GM10248 (cell line): ENCODE measurements at regions not wholly inside any gene's neighbourhood (a gene's known extent, or its start where the extent isn't known, plus 50 kb on each side); places are given as distances from the start of the nearest gene placed in this dataset.

Experiments used
- CTCF ChIA-PET: fragments of 300-600 bp; sonication (Branson Sonifier 250); formaldehyde crosslinking; extraction: SDS; loops from one replicate; lab custom pipeline; 2021; ENCODE audit warnings: antibody characterized with exemption; lab: Yijun Ruan, JAX
- POLR2A ChIA-PET: fragments of 350-650 bp; sonication (Branson Sonifier 250); formaldehyde crosslinking; extraction: SDS; loops from one replicate; lab custom pipeline; 2020; ENCODE audit warnings: antibody characterized with exemption; lab: Yijun Ruan, JAX
- DNase-seq: peaks from one replicate; pipeline ENCODE4 v3.0.0; 2012; ENCODE audit errors: extremely low spot score
- CTCF ChIP-seq: IDR thresholded peaks from 2 replicates; pipeline ENCODE4 v1.5.1; 2012; ENCODE audit warnings: mild to moderate bottlenecking, low read depth; ENCODE audit errors: extremely low read depth, missing control alignments, control extremely low read depth

- ChIA-PET POLR2A (interaction anchor here (0.5 kb wide), 1 partner anchor 1485 kb away, joined by 4 read pairs; no protein-coding TSS in a partner anchor), CTCF (interaction anchor here (1.4 kb wide), 1 partner anchor 1177 kb away, joined by 3 read pairs; no protein-coding TSS in a partner anchor)
- no peak for DNase-seq
- no peak for TF ChIP-seq CTCF
These were observed 817.5 kb upstream of the SLC35B3 start for GRCh38 chr6:9252799-9253198.

GRCh38 chr6:9250852-9251251 lies 815.5 kb upstream of the SLC35B3 start:
- POLR2A ChIA-PET = no interaction called here
- CTCF ChIA-PET = interaction anchor here (1.2 to 1.8 kb wide), 3 partner anchors 24 to 1184 kb away, joined by 3 to 9 read pairs (median 5); no protein-coding TSS in a partner anchor
- peak; percentile 46 for TF ChIP-seq CTCF
- no peak for DNase-seq

DNA sequence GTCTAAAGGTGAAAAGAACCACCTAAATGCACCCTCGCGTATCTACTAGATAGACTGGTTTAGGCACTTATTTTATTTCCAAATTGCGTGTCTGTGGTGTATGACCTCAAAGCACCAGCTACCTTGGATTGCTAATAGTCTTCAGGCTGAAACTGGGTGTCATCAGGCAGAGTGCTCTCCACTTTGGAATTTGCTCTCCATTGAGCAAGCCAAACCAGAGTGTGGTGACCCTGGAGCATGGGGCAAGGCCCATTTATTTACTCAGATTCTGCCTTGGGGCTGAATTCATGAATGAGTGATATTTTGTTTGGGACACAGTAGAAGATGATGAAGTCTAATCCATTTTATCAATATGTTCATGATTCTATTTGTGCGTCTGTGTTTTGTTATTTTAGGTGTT lies 812.8 kb upstream of the SLC35B3 start:
- DNase-seq = no peak
- TF ChIP-seq CTCF = no peak
- ChIA-PET CTCF (no interaction called here), POLR2A (no interaction called here)

GRCh38 chr6:9240861-9241260 lies 805.5 kb upstream of the SLC35B3 start:
- ChIA-PET CTCF (no interaction called here), POLR2A (interaction anchor here (0.6 kb wide), 1 partner anchor 1203 kb away, joined by 4 read pairs; no protein-coding TSS in a partner anchor)
- TF ChIP-seq CTCF = no peak
- no peak for DNase-seq

GRCh38 chr6:9236443-9236842 lies 801.1 kb upstream of the SLC35B3 start:
- POLR2A ChIA-PET = no interaction called here
- CTCF ChIA-PET = no interaction called here
- no peak for TF ChIP-seq CTCF
- DNase-seq = no peak

- DNase-seq = no peak
- POLR2A ChIA-PET = no interaction called here
- CTCF ChIA-PET = interaction anchor here (1.4 kb wide), 1 partner anchor 22 kb away, joined by 3 read pairs; no protein-coding TSS in a partner anchor
- no peak for TF ChIP-seq CTCF
These were observed 798.3 kb upstream of the SLC35B3 start for GRCh38 chr6:9233686-9234085.
